Sigmoid colon (tissue), 6 donors: ENCODE measurements at regions not wholly inside any gene's neighbourhood (a gene's known extent, or its start where the extent isn't known, plus 50 kb on each side); places are given as distances from the start of the nearest gene placed in this dataset.

Experiments used
- DNase-seq: peaks from one replicate; pipeline ENCODE4 v3.0.0-alpha.2; 2019
- H3K27ac ChIP-seq, 4 donors: fragments of 200-600 bp; sonication (generic); one replicate each; pipeline ENCODE4 v1.5.1; 2016 to 2019; ENCODE audit warnings: mild to moderate bottlenecking in 1 of 4
- H3K27me3 ChIP-seq, 3 donors: fragments of 200-600 bp; sonication (generic); one replicate each; pipeline ENCODE4 v1.5.1; 2019; ENCODE audit warnings: mild to moderate bottlenecking in 1 of 3
- H3K36me3 ChIP-seq, 4 donors: fragments of 200-600 bp; sonication (generic); one replicate each; pipeline ENCODE4 v1.5.1; 2016 to 2019
- H3K4me1 ChIP-seq, 4 donors: fragments of 200-600 bp; sonication (generic); one replicate each; pipeline ENCODE4 v1.5.1; 2017 to 2019
- H3K4me3 ChIP-seq, 4 donors: fragments of 200-600 bp; sonication (generic); one replicate each; pipeline ENCODE4 v1.5.1; 2017 to 2019; ENCODE audit warnings: mild to moderate bottlenecking in 2 of 4, moderate library complexity in 1 of 4
- H3K9me3 ChIP-seq, 4 donors: fragments of 200-600 bp in 3 of 4; sonication (generic) in 3 of 4; one replicate each; pipeline versions ENCODE4 v1.5.1 to v1.6.1; 2013 to 2019
- CTCF ChIP-seq, 4 experiments: fragments of 450-650 bp in 3 of 4; fragments of 200-600 bp in 1 of 4; IDR thresholded peaks; one replicate each; pipeline ENCODE4 v1.5.1; 2016 to 2019; ENCODE audit warnings: antibody characterized with exemption in 4 of 4, mild to moderate bottlenecking in 3 of 4, moderate library complexity in 2 of 4
- EP300 ChIP-seq, 4 donors: sonication (generic); formaldehyde crosslinking; IDR thresholded peaks; one replicate each; pipeline ENCODE4 v1.6.1; 2017; ENCODE audit warnings: antibody characterized with exemption in 4 of 4
- POLR2A ChIP-seq, 2 donors: fragments of 450-650 bp; IDR thresholded peaks; one replicate each; pipeline ENCODE4 v1.6.1; 2016; ENCODE audit warnings: antibody characterized with exemption in 2 of 2, mild to moderate bottlenecking in 2 of 2, moderate library complexity in 2 of 2
- POLR2AphosphoS5 ChIP-seq, 4 donors: sonication (generic); formaldehyde crosslinking; IDR thresholded peaks; one replicate each; pipeline ENCODE4 v1.6.1; 2017; ENCODE audit warnings: antibody characterized with exemption in 4 of 4
- WGBS, 2 donors: extraction: QIAGEN DNeasy Blood & Tissue Kit; methylation state at CpG; one replicate each; pipeline ENCODE4 v1.1.7; 2013; 5-methylcytosine and 5-hydroxymethylcytosine counted together
- intact Hi-C: fragments of 100-400 bp; cut with DNase I; formaldehyde crosslinking; loops from one replicate; pipeline ENCODE4 v1.15.1; 2023
- donor health status: healthy with polysubstance abuse.
- donor health status: healthy.

- Histone ChIP-seq H3K27ac (no peak overlapping the region), H3K4me1 (no peaks in the 10 kb centered on the region), H3K27me3 (no peaks in the 10 kb centered on the region), H3K36me3 (no peaks in the 10 kb centered on the region), H3K9me3 (peaks cover 0 to 4% (median 2%) of the 10 kb centered on the region in 4 donors), H3K4me3 (no peak overlapping the region)
- intact Hi-C loops, result no loop called here
- WGBS, 2 donors, result 31 to 72% methylated on average over 1 of the region's 1 CpG
- TF ChIP-seq POLR2A (IDR thresholded peaks at IDR 0.05) (no peak), EP300 (IDR thresholded peaks at IDR 0.05) (no peak), POLR2AphosphoS5 (IDR thresholded peaks at IDR 0.05) (no peak), CTCF (IDR thresholded peaks at IDR 0.05) (no peak)
- DNase-seq, result no peak
Measured at GRCh38 chr10:83073472-83073871, 1065.8 kb upstream of the GHITM start.

GRCh38 chr10:83075016-83075814 is 1064.1 kb upstream of the GHITM start:
- H3K9me3 ChIP-seq, result peaks cover 0 to 4% (median 2%) of the 10 kb centered on the region in 4 donors
- intact Hi-C loops, result no loop called here
- no peak for DNase-seq
- WGBS, 2 donors, result 68 to 79% methylated on average over 4 of the region's 4 CpGs
- no peaks in the 10 kb centered on the region for H3K4me1 ChIP-seq
- no peak overlapping the region for H3K27ac ChIP-seq
- H3K4me3 ChIP-seq, result no peak overlapping the region
- TF ChIP-seq CTCF (IDR thresholded peaks at IDR 0.05) (no peak), POLR2A (IDR thresholded peaks at IDR 0.05) (no peak)
- H3K27me3 ChIP-seq, result no peaks in the 10 kb centered on the region
- no peaks in the 10 kb centered on the region for H3K36me3 ChIP-seq

- no peak for DNase-seq
- Histone ChIP-seq H3K27me3 (no peaks in the 10 kb centered on the region), H3K4me3 (no peak overlapping the region), H3K27ac (no peak overlapping the region), H3K36me3 (no peaks in the 10 kb centered on the region), H3K9me3 (peaks cover 0 to 4% (median 0%) of the 10 kb centered on the region in 4 donors), H3K4me1 (no peaks in the 10 kb centered on the region)
- TF ChIP-seq POLR2AphosphoS5 (IDR thresholded peaks at IDR 0.05) (no peak), EP300 (IDR thresholded peaks at IDR 0.05) (no peak), CTCF (IDR thresholded peaks at IDR 0.05) (no peak), POLR2A (IDR thresholded peaks at IDR 0.05) (no peak)
- intact Hi-C loops, result no loop called here
Measured at GRCh38 chr10:83075815-83076355, 1063.4 kb upstream of the GHITM start.

GRCh38 chr10:83076443-83076842 is 1062.9 kb upstream of the GHITM start:
- Histone ChIP-seq H3K4me3 (no peak overlapping the region), H3K27me3 (no peaks in the 10 kb centered on the region), H3K36me3 (no peaks in the 10 kb centered on the region), H3K4me1 (no peaks in the 10 kb centered on the region), H3K9me3 (peaks cover 0 to 4% (median 0%) of the 10 kb centered on the region in 4 donors), H3K27ac (no peak overlapping the region)
- intact Hi-C loops, result no loop called here
- no peak for DNase-seq
- WGBS, 2 donors, result 47 to 73% methylated on average over 3 of the region's 3 CpGs
- no peak for TF ChIP-seq CTCF (IDR thresholded peaks at IDR 0.05)
- TF ChIP-seq POLR2AphosphoS5 (IDR thresholded peaks at IDR 0.05), result no peak
- TF ChIP-seq POLR2A (IDR thresholded peaks at IDR 0.05), result no peak
- TF ChIP-seq EP300 (IDR thresholded peaks at IDR 0.05), result no peak
